HG03442 (cell line): ENCODE measurements at regions not wholly inside any gene's neighbourhood (a gene's known extent, or its start where the extent isn't known, plus 50 kb on each side); places are given as distances from the start of the nearest gene placed in this dataset.

Source experiments
- ATAC-seq: cut with Tn5 transposase; IDR thresholded peaks from one replicate; pipeline ENCODE4 v1.9.1; 2021; ENCODE audit warnings: mild to moderate bottlenecking, moderate library complexity; ENCODE audit not compliant: unreplicated experiment

DNA sequence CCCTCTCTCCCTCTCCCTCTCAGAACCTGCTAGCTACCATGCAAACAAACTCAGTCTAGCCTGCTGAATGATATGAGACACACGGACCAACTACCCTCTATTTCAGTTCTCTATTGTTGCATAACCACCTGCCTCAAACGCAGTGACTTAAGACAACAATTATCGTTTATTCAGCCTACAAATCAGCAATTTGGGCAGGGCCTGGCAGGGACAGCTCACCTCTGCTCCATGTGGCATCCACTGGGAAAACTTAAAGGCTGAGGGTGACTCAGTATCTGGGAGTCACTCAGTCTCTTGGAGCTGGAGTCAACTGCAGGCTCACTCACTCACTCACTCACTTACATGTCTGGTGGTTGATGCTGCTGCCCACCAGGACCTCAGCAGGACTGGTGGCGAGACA lies 121.3 kb downstream of the SEC16B start:
- no peak for ATAC-seq

DNA sequence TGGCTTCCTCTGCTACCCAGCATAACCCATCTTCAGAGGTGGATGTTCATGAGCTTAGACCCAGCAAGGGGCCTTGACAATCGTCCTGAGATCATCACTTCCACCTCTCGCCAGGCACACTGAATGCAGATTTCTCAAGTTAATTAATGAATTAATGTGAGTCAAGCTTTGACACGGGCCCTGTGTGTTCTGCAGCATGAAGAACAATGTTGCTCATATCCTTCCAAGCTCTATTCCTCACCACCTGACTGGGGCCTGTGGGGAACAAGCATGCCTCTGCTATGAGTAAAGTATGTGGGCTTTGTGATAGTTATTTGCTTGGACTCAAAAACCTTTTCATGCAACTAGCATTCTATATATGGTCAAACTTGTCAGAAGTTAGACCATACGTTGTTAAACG lies 122.0 kb downstream of the SEC16B start:
- no peak for ATAC-seq

DNA sequence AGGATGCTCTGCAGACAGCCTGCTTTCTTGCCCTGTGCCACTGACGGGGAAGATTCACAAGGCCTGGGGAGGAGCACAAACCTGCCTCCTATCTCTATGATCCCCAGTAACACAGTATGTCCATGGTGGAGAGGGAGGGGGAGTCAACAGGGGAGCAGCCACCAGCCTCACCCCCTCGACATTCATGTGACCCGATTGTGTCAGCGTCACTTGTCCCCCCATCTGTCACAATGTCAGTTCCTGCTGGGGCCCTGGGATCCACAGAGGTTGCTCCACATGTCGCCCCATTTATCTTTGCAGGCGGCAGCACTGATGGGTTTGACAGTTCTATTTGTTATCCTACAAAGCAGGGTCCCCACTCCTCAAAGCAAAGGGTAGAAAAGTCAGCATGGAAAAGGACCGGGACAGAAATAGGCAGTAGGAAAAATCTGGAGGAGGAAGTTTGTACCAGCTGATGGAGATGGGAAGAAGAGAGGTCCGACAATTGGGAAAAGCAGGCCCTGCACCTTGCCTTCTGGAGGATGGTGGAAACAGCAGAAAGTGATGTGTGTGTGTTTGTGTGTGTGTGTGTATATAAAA lies 130.9 kb downstream of the SEC16B start:
- ATAC-seq, result no peak

DNA sequence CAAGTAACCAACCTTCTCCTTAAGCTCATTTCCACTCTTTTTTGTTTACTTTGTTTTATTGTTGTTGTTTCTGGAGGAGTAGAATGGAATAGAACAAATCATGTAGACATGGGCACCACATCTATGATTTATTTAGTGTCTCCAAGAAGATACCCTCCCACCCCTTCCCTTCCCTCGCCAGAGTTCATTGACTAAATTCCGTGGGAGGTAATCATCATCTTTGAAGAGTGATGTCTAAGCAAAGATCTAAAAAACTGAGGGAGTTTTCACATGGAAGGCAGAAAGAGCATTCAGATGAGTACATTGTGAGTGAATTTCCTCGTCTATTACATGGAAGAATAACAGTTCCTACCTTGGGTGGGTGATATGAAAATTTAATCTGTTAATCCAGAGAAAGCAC lies 136.2 kb downstream of the SEC16B start:
- ATAC-seq, result no peak

DNA sequence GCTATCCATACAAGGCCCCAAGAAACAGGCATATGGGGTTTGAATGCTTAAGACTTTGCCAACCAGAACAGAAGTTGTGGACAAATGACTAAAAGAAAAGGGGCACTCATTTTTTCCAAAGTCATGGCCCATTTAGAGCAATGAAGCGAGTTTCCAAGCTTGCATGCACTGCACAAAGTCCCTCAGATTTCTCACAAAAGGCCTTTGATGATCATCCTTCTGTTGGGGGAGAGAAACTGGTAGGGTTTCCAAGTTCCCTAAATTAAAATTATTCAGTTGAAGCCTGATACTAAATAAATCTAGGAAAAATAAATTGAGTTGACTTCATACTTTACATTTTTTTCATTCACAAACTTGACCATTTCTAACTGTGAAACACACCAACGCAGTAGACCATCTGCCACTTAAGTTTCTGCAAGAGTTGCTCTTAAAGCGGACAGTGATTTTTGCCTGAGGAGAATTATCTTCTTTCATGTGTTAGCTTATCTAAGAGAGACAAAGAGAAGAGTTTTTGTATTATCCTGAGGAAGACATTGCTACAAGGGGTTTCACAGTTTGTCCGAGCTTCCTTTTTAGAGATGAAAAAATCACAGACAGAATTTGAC lies 139.2 kb downstream of the SEC16B start:
- no peak for ATAC-seq

DNA sequence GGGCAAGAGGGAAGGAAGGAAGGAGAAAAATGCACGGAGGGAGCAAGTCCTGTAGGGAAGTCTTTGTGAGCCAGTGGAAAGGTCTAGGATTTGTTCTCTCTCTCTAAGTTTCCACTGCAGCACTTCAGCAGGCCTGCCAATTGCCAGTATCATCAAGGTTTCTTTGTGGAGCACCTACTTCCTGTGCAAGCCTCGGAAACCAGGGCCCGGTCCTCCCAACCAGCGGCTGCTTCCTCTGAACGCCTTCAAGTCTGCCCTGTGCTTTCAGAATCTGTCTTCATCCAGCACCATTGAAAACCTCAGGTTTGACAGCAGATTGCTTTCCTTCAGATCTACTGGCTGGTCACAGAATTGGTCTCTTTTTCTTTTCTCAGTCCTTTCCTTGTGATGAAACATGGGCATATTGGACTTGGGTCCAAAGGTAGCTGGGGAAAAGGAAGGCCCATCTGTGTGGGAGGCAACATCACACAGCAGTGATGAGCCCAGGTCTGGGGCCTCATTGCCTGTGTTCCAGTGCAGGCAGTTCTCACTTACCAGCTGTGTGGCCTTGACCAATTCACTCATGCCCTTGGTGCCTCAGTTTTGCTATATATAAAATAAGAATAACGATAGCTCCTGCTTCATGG lies 144.5 kb downstream of the SEC16B start:
- ATAC-seq, result peak; percentile 54

DNA sequence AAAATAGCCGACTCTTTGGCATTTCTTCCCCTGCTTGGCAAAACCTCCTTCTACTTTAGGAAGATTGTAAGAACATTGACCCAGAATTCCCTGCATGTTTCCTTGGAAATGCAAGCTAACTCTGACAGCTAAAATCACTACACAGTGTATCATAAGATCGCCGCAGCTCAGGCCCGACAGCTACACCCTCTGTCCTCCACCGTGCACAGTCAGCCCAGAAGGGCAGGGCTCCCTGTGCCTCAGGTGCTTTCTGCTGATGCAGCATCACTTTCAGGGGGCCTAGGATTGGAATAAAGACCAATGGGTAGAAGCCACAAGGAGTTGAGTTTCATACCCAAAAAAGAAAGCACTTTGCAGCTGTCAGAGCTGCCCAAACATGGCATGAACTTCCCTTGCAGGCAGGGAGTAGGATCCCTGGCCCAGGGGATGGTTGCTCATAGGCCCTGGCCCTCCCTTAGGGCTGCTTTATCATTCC lies 145.3 kb downstream of the SEC16B start:
- ATAC-seq, result no peak

DNA sequence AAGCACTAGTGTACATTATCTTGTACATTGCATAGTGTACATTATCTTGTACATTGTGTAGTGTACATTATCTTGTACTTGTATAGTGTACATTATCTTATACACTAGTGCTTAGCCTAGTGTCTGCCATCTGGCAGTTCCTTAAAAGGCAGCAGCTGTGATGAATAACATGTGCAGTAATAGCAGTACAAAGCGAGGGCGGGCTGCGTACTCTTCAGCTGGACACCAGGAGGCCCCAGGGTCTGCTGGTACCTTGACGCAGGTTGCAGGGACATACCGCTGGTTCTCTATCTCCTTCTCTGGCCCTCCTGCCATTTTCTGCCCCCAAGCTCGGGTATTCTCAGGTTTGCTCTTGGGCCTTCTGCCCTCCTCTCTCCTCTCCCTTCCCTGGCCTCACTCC lies 149.6 kb downstream of the SEC16B start:
- ATAC-seq, result no peak

DNA sequence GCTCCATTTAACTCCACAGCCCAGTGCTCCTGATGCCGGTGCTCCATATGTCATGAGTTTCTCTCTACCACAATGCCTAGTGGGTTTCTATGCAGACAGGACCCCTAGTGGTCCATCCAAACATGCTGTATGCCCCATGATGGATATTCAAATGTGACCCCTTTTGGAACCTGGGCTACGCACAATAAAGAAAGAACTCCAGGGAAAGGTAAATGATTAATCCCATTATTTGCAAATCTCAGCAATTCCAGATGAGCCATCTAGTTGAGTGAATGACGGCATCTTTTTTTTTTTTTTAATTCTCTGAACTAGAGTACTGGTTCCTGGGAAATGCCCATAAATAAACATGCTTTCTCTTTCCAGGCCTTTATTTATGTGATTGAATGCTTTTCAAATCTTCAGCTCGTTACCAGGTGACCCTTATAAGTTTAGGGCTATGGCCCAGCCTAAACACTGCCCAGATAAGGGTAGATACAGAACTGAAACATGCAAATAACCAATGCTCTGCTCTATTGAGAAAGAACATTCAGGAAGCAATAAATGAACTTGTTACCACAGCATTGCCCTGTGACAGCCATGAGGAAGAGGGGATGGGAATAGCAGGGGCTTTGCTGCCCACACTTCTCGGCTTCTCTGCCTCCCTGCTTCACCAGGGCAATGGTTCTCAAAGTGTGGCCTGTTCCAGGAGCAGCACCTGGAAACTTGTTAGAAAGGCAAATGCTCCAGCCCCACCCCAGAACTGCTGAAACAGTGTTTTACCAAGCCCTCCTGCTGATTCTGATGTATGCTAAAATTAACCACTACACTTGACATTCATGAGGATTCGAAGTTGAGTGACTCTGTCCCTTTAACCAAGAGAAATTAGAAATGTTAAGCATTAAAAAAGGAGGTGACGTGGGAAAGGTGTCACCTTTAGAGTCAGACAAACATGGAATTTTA lies 151.7 kb downstream of the SEC16B start:
- peak; percentile 96 for ATAC-seq

DNA sequence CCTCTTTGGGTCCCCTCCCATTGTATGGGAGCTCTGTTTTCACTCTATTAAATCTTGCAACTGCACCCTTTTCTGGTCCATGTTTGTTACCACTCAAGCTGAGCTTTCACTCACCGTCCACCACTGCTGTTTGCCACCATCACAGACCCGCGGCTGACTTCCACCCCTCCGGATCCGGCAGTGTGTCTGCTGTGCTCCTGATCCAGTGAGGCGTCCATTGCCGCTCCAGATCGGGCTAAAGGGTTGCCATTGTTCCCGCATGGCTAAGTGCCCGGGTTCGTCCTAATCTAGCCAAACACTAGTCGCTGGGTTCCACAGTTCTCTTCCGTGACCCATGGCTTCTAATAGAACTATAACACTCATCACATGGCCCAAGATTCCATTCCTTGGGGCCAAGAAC lies 157.2 kb downstream of the SEC16B start:
- no peak for ATAC-seq

DNA sequence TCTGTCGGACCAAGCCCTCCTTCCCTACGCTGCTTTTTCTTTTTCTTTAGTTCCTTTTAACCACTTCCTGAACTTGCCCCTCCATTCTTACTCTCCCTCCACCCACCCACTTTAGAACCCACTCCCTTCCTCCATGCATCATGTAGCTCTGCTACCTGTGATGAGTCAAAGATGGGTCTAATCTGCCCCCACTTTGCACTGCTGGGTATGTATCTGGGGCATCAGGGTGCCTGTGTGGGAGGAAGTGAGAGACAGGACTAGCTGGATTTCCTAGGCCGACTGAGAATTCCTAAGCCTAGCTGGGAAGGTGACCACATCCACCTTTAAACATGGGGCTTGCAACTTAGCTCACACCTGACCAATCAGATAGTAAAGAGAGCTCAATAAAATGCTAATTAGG lies 157.7 kb downstream of the SEC16B start:
- ATAC-seq, result no peak

DNA sequence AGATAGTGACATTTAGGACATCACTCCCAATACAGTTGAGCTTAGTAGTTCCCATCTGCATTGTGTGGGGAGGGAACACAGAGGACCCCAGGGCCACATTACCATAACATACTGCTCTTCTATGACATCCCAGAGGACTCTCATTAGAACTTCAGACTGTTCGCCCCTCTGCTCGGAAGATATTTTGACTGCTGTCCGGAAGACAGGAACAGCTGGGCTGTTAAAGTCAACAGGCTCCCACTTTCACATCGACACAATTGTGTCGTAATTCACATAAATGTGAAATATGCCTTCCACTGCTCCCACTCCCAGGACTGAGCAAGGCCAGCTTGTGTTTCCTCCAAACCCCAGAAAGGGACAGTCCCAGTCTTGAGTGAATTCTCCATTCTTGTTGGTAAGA lies 158.4 kb downstream of the SEC16B start:
- no peak for ATAC-seq

DNA sequence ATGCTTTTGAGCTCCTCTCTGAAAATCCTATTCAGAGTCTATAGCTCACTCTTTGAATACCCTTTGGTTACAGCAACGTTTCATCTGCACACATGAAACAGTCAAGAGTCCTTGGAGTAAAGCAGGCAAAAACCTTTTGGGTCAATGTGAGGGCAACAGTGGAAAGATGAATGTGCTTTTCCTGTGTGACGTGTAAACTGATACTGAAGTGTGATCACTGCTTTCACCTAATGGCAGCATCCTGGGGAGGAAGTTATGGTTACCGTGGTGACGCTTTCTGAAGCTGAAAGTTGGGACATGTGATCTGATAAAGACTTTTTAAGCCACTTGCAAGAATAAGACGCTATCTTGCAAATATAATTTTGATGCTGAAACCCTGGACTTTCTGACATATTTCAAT lies 160.0 kb downstream of the SEC16B start:
- peak; percentile 99 for ATAC-seq

DNA sequence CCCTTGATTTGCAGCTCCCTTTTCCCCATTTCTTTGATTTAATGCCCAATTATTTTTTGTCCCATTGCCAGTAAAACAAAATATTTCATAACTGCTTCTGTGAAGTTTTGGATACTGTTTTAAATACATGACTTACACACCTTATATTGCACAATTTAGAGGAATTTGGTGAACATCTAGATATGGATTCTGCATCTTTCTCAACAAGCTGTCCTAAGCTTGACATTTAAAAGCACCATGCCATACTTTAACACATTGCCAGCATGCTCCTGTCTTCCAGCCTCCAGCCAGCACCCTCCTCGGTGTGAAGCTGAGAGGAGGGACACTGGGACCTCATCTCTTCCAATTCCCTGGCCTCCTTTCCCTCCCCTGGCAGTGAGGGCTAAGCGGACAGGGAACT lies 167.6 kb downstream of the SEC16B start:
- no peak for ATAC-seq

DNA sequence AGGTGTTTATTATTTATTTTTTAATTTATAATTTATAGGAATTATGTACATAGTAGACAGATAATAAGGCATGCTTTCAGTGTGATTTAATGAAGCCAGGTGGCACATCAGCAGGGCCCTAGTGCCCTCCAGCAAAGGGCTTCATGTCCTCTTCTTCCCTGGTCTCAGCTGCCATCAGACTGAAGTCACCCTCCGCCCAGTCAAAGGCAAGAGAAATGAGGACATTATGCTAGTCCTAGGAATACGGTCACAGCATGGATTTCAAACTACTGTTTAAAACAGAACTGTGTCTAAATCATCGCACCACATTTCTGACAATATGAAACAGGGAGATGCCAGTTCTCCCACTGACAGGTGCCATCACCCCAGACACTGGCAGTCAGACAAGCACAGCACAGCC lies 168.1 kb downstream of the SEC16B start:
- ATAC-seq, result no peak

DNA sequence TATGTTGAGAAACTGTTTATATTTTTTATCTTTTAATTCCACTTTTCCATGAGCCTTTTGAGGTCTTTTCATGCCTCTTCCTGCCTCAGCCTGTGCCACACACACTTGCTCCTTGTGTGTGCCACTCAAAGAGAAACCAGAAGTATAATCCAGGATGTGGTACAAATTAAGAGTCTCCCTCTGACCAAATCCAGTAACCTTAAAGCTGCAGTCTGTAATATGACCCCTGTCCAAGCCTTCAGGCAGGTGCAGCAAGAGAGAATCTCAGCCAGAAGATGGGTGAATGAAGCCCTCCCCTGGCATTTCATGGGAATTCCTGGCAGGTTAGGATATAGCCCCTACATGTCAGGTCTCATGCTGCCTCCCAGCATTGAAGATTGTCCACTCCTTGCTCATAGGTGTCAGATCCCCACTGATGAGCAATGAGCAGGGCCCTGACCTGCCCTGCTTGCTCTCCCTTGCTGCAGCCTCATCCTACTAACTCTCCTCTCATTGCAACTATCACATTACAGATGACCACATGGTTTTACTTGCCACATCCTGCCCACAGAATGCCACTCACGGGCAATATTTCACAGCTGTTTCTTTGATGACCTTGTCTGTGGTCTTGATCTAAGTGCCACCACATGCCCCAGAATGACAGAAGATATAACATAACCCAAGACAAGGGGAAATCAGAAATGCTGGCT lies 169.3 kb downstream of the SEC16B start:
- peak; percentile 62 for ATAC-seq

DNA sequence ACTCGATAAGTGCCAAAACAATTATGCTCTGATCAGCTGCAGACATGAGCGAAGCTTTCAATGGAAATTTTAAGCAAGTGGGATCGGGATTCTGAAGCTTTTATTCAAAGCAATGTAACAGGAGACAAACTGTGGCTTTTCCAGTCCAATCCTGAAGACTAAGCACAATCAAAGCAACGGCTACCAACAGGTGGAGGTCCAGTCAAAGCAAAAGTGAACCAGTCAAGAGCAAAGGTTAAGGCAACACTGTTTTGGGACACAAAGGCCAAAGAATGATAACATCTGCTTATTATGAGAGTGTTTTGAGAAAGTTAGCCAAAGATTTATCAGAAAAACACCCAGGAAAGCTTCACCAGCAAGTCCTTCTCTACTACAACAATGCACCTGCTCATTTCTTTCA lies 170.1 kb downstream of the SEC16B start:
- ATAC-seq, result no peak

DNA sequence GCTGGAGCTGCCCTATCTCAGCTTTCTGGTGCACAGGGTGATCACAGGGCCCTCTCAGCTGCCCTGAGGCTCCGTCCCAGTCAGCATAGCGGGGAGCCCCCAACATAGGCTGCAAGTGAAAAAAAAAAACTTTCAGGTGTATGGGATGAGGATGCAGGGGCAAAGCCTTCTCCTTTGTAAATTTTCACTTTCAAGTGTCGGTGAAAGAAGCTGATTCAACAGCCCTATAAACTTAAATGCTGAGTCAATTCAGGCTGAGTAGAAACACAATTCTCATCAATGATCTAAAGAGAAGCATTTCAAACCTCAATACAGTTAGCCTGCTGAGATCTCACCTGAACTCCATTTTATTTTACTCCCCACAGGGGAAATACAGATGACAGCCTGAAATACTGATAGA lies 171.2 kb downstream of the SEC16B start:
- ATAC-seq, result peak; percentile 48

DNA sequence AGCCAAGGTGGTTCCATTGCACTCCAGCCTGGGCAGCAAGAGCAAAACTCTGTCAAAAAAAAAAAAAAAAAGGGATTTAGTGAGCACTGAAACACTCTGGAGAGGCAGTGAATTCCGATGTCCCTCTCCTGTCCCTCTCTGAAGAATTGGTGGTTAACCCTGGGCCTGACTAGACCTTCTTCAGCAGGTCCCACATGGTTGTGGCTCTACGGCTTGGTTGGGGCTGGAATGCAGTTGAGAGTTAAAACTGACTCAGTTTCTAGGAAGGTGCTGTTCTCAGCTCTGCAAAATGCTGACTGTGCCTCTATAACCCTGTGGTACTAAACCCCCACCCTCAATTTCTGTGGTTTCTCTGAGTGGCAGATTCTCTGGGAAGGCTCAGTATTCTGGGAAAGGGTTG lies 173.3 kb downstream of the SEC16B start:
- no peak for ATAC-seq

DNA sequence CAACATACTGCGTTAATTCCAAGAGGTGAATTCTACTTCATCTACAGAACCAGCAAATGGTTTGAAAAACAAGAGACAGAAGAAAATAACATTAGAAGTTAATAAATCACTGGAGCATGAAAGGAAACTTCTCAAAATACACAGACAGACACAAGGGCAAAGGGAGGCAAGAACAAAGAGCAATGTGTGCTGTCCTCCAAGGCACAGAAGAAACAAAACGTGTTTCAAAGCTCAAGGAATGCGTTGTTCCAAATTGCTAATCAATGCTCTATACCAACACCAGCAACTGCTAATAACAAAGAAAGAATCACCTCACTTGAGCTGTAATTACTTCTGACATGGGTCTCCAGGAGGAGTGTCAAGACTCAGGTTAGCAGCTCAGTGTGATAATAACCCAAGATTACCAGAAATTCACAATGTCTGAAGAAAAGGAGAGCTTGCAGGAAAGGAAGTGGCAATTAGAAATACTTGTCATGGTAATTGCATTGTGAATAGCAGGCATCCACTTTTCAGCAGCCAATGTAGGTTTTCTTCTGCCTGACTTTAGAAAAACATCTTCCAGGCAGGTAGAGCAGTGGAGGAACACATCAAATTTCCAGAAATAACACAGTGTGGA lies 175.4 kb downstream of the SEC16B start:
- ATAC-seq, result no peak

DNA sequence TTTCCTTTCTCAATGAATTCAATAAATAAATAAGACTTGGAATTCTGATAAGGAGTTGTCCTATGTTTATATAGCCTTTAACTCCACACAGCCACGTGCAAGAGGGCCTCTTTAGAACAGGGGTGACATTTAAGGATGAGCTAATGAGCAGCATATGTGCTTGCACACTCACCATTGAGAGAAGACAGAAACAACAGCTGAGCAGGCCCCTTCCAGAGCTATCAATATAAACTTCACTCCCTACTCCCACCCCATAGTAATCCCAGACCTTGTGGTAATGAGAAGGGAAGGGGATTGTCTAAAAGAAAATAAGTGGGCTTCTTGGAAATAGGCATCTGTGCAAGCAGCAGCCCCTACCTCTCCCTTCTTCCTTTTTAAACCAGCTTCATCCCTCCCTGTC lies 176.0 kb downstream of the SEC16B start:
- ATAC-seq, result no peak
